ENCODE measurements at regions not wholly inside any gene's neighbourhood (a gene's known extent, or its start where the extent isn't known, plus 50 kb on each side); places are given as distances from the start of the nearest gene placed in this dataset.

GRCh38 chr7:47097431-47097830 is 484.5 kb downstream of the TNS3 start:
- Histone ChIP-seq H3K36me3 (replicated peaks in 1 of 2) (no peaks in the 10 kb centered on the region), H3K4me1 (replicated peaks in 1 of 2) (no peaks in the 10 kb centered on the region), H3K27ac (no peak overlapping the region), H3K4me3 (no peak overlapping the region), H3K27me3 (no peaks in the 10 kb centered on the region), H3K9me3 (replicated peaks in 1 of 3) (no peaks in the 10 kb centered on the region)
- WGBS, 4 donors: 82 to 95% (median 90%) methylated on average over 2 of the region's 2 CpGs
- TF ChIP-seq POLR2A (IDR thresholded peaks at IDR 0.05) (no peak), CTCF (IDR thresholded peaks at IDR 0.05) (no peak)
- DNase-seq: no peak
- intact Hi-C loops (cut with DNase I): loop anchor here in 1 of 2 donors (10.0 kb wide), 1 partner anchor 1173 kb away; the partner anchor contains the start of gene IGFBP3

GRCh38 chr7:47095946-47096345 is 486.0 kb downstream of the TNS3 start:
- intact Hi-C loops (cut with DNase I): loop anchor here in 1 of 2 donors (10.0 kb wide), 1 partner anchor 1171 kb away; the partner anchor contains the start of gene IGFBP3
- TF ChIP-seq CTCF (IDR thresholded peaks at IDR 0.05) (no peak), POLR2A (IDR thresholded peaks at IDR 0.05) (no peak)

GRCh38 chr7:47094462-47094861 is 487.4 kb downstream of the TNS3 start:
- Histone ChIP-seq H3K27me3 (peaks cover 6% of the 10 kb centered on the region), H3K4me3 (no peak overlapping the region), H3K4me1 (replicated peaks in 1 of 2) (no peaks in the 10 kb centered on the region), H3K9me3 (replicated peaks in 1 of 3) (no peaks in the 10 kb centered on the region), H3K36me3 (replicated peaks in 1 of 2) (no peaks in the 10 kb centered on the region), H3K27ac (no peak overlapping the region)
- intact Hi-C loops (cut with DNase I): loop anchor here (5.0 to 10.0 kb wide), 2 partner anchors 1170 to 1177 kb away; partner anchors contain the start of gene IGFBP3 (in 1 of the 2)
- 84 to 89% (median 87%) methylated on average over 7 of the region's 7 CpGs for WGBS, 4 donors
- TF ChIP-seq CTCF (IDR thresholded peaks at IDR 0.05): no peak
- no peak for TF ChIP-seq POLR2A (IDR thresholded peaks at IDR 0.05)
- no peak for DNase-seq

More at GRCh38 chr7:47095946-47096345, 486.0 kb downstream of the TNS3 start:
- H3K4me1 ChIP-seq (replicated peaks in 1 of 2): no peaks in the 10 kb centered on the region
- no peak overlapping the region for H3K27ac ChIP-seq
- WGBS, 4 donors: 71 to 89% (median 81%) methylated on average over 1 of the region's 1 CpG
- no peaks in the 10 kb centered on the region for H3K36me3 ChIP-seq (replicated peaks in 1 of 2)
- H3K9me3 ChIP-seq (replicated peaks in 1 of 3): no peaks in the 10 kb centered on the region
- no peak overlapping the region for H3K4me3 ChIP-seq
- no peak for DNase-seq
- no peaks in the 10 kb centered on the region for H3K27me3 ChIP-seq

GRCh38 chr7:47093320-47094234 is 488.3 kb downstream of the TNS3 start:
- intact Hi-C loops (cut with DNase I): loop anchor here (5.0 to 10.0 kb wide), 2 partner anchors 1169 to 1176 kb away; partner anchors contain the start of gene IGFBP3 (in 1 of the 2)
- DNase-seq: no peak
- H3K4me1 ChIP-seq (replicated peaks in 1 of 2): no peaks in the 10 kb centered on the region
- TF ChIP-seq POLR2A (IDR thresholded peaks at IDR 0.05) (no peak), CTCF (IDR thresholded peaks at IDR 0.05) (no peak)
- H3K27me3 ChIP-seq: peaks cover 6% of the 10 kb centered on the region
- H3K27ac ChIP-seq: no peak overlapping the region
- 74 to 82% (median 80%) methylated on average over 7 of the region's 7 CpGs for WGBS, 4 donors
- no peak overlapping the region for H3K4me3 ChIP-seq
- no peaks in the 10 kb centered on the region for H3K9me3 ChIP-seq (replicated peaks in 1 of 3)
- H3K36me3 ChIP-seq (replicated peaks in 1 of 2): no peaks in the 10 kb centered on the region

All from adrenal gland (tissue), 9 donors.